ENCODE measurements at regions not wholly inside any gene's neighbourhood (a gene's known extent, or its start where the extent isn't known, plus 50 kb on each side); places are given as distances from the start of the nearest gene placed in this dataset.
"Not testable (repeated sequence)": the region's sequence is repeated elsewhere in the genome, so short reads cannot be mapped to it uniquely, and the experiment has no call there.

- H3K4me1 ChIP-seq (ENCODE audit: control insufficient read depth, insufficient read depth, low read length) = no peaks in the 10 kb centered on the region
- no peaks in the 10 kb centered on the region for H3K36me3 ChIP-seq (ENCODE audit: control insufficient read depth in 2 of 2, insufficient read depth in 1 of 2, low read length in 2 of 2)
- ChIA-PET POLR2A (no interaction called here), CTCF (interaction anchor here (0.5 to 0.6 kb wide), 3 partner anchors 75 to 490 kb away, joined by 3 to 6 read pairs (median 3); partner anchors contain the start of gene IL12A)
- H3K9me3 ChIP-seq (ENCODE audit: control insufficient read depth, insufficient read depth, low read depth, low read length) = no peaks in the 10 kb centered on the region
- H3K27ac ChIP-seq (ENCODE audit: extremely low read depth, low read depth, low read length) = no peak overlapping the region
- H3K4me3 ChIP-seq (ENCODE audit: low read depth, low read length) = no peak overlapping the region
- TF ChIP-seq RBAK (tag by site-specific recombination; IDR thresholded peaks at IDR 0.05) = no peak
Measured at GRCh38 chr3:159499031-159499793, 489.4 kb upstream of the IL12A start.

GRCh38 chr3:159501029-159501428 lies 487.6 kb upstream of the IL12A start:
- CTCF ChIA-PET = no interaction called here
- no peaks in the 10 kb centered on the region for H3K4me1 ChIP-seq (ENCODE audit: control insufficient read depth, insufficient read depth, low read length)
- POLR2A ChIA-PET = no interaction called here
- no peak overlapping the region for H3K27ac ChIP-seq (ENCODE audit: extremely low read depth, low read depth, low read length)
- H3K4me3 ChIP-seq (ENCODE audit: low read depth, low read length) = no peak overlapping the region
- H3K9me3 ChIP-seq (ENCODE audit: control insufficient read depth, insufficient read depth, low read depth, low read length) = no peaks in the 10 kb centered on the region
- no peaks in the 10 kb centered on the region for H3K36me3 ChIP-seq (ENCODE audit: control insufficient read depth in 2 of 2, insufficient read depth in 1 of 2, low read length in 2 of 2)
- TF ChIP-seq FEZF1 (tag by site-specific recombination; IDR thresholded peaks at IDR 0.05) (no peak), ZNF335 (tag by site-specific recombination; conservative IDR thresholded peaks at IDR 0.05) (no peak), ZNF549 (tag by site-specific recombination; IDR thresholded peaks at IDR 0.05) (no peak), ZBTB26 (tag by site-specific recombination; optimal IDR thresholded peaks at IDR 0.05) (no peak), ZNF629 (tag by site-specific recombination; IDR thresholded peaks at IDR 0.05) (no peak), ZNF664 (tag by site-specific recombination; IDR thresholded peaks at IDR 0.05) (no peak), ZNF558 (tag by site-specific recombination; IDR thresholded peaks at IDR 0.05) (no peak), ZNF830 (tag by site-specific recombination; IDR thresholded peaks at IDR 0.05; ENCODE audit: low read depth) (no peak), ZNF140 (tag by site-specific recombination; IDR thresholded peaks at IDR 0.05) (no peak), ZNF239 (tag by site-specific recombination; IDR thresholded peaks at IDR 0.05) (no peak)

DNA sequence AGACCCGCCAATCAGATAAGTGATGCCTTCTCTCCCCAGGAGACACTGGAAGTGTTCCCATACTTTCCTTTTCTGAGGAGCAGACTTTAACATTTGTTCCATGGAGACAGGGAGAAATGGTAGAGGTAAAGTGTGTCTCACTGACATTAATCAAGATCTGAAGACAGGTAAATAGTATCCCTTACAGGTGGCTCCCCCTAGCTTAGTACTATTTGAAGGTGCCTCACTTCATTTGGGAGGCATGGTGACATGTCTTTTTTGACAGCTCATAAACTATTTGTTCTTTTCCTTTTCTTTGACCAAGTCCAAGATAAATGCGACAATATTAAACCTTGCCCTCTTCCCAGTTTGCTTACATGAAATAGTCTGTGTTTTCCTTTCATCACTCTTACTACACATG lies 485.6 kb upstream of the IL12A start:
- CTCF ChIA-PET = no interaction called here

GRCh38 chr3:159510988-159511387 lies 477.6 kb upstream of the IL12A start:
- POLR2A ChIA-PET; H3K4me3 ChIP-seq (ENCODE audit: low read depth, low read length); H3K27ac ChIP-seq (ENCODE audit: extremely low read depth, low read depth, low read length); H3K36me3 ChIP-seq (ENCODE audit: control insufficient read depth in 2 of 2, insufficient read depth in 1 of 2, low read length in 2 of 2); H3K9me3 ChIP-seq (ENCODE audit: control insufficient read depth, insufficient read depth, low read depth, low read length); H3K4me1 ChIP-seq (ENCODE audit: control insufficient read depth, insufficient read depth, low read length); CTCF ChIA-PET: not testable (repeated sequence)

More for the DNA sequence above, 485.6 kb upstream of the IL12A start:
- Histone ChIP-seq H3K4me1 (ENCODE audit: control insufficient read depth, insufficient read depth, low read length) (no peaks in the 10 kb centered on the region), H3K9me3 (ENCODE audit: control insufficient read depth, insufficient read depth, low read depth, low read length) (no peaks in the 10 kb centered on the region), H3K27ac (ENCODE audit: extremely low read depth, low read depth, low read length) (no peak overlapping the region), H3K36me3 (ENCODE audit: control insufficient read depth in 2 of 2, insufficient read depth in 1 of 2, low read length in 2 of 2) (no peaks in the 10 kb centered on the region), H3K4me3 (ENCODE audit: low read depth, low read length) (no peak overlapping the region)
- POLR2A ChIA-PET = no interaction called here
- TF ChIP-seq ZNF335 (tag by site-specific recombination; conservative IDR thresholded peaks at IDR 0.05) (no peak), BCL11A (tag by site-specific recombination; IDR thresholded peaks at IDR 0.05; ENCODE audit: low read depth) (no peak), ZNF37A (tag by site-specific recombination; IDR thresholded peaks at IDR 0.05) (no peak), ZNF792 (tag by site-specific recombination; IDR thresholded peaks at IDR 0.05) (no peak), ZNF266 (tag by site-specific recombination; IDR thresholded peaks at IDR 0.05; ENCODE audit: low read depth) (no peak)

DNA sequence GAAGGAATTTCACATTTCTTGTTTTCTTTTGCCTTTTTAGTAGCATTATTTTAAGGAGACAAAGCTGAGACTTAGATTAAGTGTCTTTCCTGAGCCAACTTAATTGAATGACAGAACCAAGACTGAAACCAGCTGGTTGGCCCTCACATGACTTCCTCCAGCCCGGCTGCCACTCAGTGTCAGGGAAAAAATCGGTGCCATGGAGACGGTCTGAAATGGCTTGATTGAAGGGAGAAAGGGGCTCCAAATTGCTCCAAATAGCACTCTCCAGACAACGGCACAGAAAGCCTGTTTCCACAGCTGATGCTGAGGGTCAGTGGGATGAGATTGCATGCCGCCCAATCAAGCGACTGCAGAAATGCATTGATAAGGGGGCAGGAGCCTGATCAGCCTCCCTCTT lies 475.2 kb upstream of the IL12A start:
- CTCF ChIA-PET = no interaction called here
- H3K4me3 ChIP-seq (ENCODE audit: low read depth, low read length) = no peak overlapping the region
- no peaks in the 10 kb centered on the region for H3K4me1 ChIP-seq (ENCODE audit: control insufficient read depth, insufficient read depth, low read length)
- POLR2A ChIA-PET = no interaction called here
- H3K36me3 ChIP-seq (ENCODE audit: control insufficient read depth in 2 of 2, insufficient read depth in 1 of 2, low read length in 2 of 2) = no peaks in the 10 kb centered on the region
- no peaks in the 10 kb centered on the region for H3K9me3 ChIP-seq (ENCODE audit: control insufficient read depth, insufficient read depth, low read depth, low read length)
- H3K27ac ChIP-seq (ENCODE audit: extremely low read depth, low read depth, low read length) = no peak overlapping the region
- no peak for TF ChIP-seq PRDM6 (tag by site-specific recombination; IDR thresholded peaks at IDR 0.05)
- TF ChIP-seq, protein P1, sequence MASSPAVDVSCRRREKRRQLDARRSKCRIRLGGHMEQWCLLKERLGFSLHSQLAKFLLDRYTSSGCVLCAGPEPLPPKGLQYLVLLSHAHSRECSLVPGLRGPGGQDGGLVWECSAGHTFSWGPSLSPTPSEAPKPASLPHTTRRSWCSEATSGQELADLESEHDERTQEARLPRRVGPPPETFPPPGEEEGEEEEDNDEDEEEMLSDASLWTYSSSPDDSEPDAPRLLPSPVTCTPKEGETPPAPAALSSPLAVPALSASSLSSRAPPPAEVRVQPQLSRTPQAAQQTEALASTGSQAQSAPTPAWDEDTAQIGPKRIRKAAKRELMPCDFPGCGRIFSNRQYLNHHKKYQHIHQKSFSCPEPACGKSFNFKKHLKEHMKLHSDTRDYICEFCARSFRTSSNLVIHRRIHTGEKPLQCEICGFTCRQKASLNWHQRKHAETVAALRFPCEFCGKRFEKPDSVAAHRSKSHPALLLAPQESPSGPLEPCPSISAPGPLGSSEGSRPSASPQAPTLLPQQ (tag by site-specific recombination; IDR thresholded peaks at IDR 0.05) = no peak
- no peak for TF ChIP-seq ZBTB7A (tag by site-specific recombination; IDR thresholded peaks at IDR 0.05; ENCODE audit: low read depth)
- no peak for TF ChIP-seq ZNF155 (tag by site-specific recombination; IDR thresholded peaks at IDR 0.05)
- TF ChIP-seq ZXDB (tag by site-specific recombination; IDR thresholded peaks at IDR 0.05) = no peak
- TF ChIP-seq ZBTB1 (tag by site-specific recombination; IDR thresholded peaks at IDR 0.05) = no peak

All from HEK293 (cell line).